ENCODE measurements at regions not wholly inside any gene's neighbourhood (a gene's known extent, or its start where the extent isn't known, plus 50 kb on each side); places are given as distances from the start of the nearest gene placed in this dataset.

GRCh38 chr6:10297832-10298231 is 117.0 kb downstream of the TFAP2A start:
- intact Hi-C loops (cut with micrococcal nuclease) = no loop called here
- Mint-ChIP-seq H3K27me3 (ENCODE audit: insufficient read depth) (no peaks in the 10 kb centered on the region), H3K27ac (no peak overlapping the region), H3K9me3 (peaks cover 7% of the 10 kb centered on the region), H3K36me3 (ENCODE audit: low read depth) (no peaks in the 10 kb centered on the region), H3K4me1 (ENCODE audit: low read depth) (no peaks in the 10 kb centered on the region), H3K4me3 (no peak overlapping the region)
- DNase-seq (ENCODE audit: low spot score) = no peak

GRCh38 chr6:10278746-10279145 is 136.1 kb downstream of the TFAP2A start:
- no peak overlapping the region for H3K27ac Mint-ChIP-seq

GRCh38 chr6:10276660-10277287 is 138.1 kb downstream of the TFAP2A start:
- no peak overlapping the region for H3K27ac Mint-ChIP-seq

More at GRCh38 chr6:10278746-10279145, 136.1 kb downstream of the TFAP2A start:
- no peaks in the 10 kb centered on the region for H3K36me3 Mint-ChIP-seq (ENCODE audit: low read depth)
- no peaks in the 10 kb centered on the region for H3K4me1 Mint-ChIP-seq (ENCODE audit: low read depth)
- DNase-seq (ENCODE audit: low spot score) = no peak
- no peak overlapping the region for H3K4me3 Mint-ChIP-seq
- H3K27me3 Mint-ChIP-seq (ENCODE audit: insufficient read depth) = peaks cover 2% of the 10 kb centered on the region
- H3K9me3 Mint-ChIP-seq = no peaks in the 10 kb centered on the region
- intact Hi-C loops (cut with micrococcal nuclease) = no loop called here

GRCh38 chr6:10276106-10276505 is 138.8 kb downstream of the TFAP2A start:
- Mint-ChIP-seq H3K4me1 (ENCODE audit: low read depth) (no peaks in the 10 kb centered on the region), H3K27me3 (ENCODE audit: insufficient read depth) (peaks cover 2% of the 10 kb centered on the region), H3K27ac (no peak overlapping the region), H3K4me3 (no peak overlapping the region), H3K9me3 (no peaks in the 10 kb centered on the region), H3K36me3 (ENCODE audit: low read depth) (no peaks in the 10 kb centered on the region)
- DNase-seq (ENCODE audit: low spot score) = no peak
- intact Hi-C loops (cut with micrococcal nuclease) = no loop called here

More at GRCh38 chr6:10276660-10277287, 138.1 kb downstream of the TFAP2A start:
- no peak overlapping the region for H3K4me3 Mint-ChIP-seq
- H3K4me1 Mint-ChIP-seq (ENCODE audit: low read depth) = no peaks in the 10 kb centered on the region
- H3K9me3 Mint-ChIP-seq = no peaks in the 10 kb centered on the region
- peaks cover 2% of the 10 kb centered on the region for H3K27me3 Mint-ChIP-seq (ENCODE audit: insufficient read depth)
- H3K36me3 Mint-ChIP-seq (ENCODE audit: low read depth) = no peaks in the 10 kb centered on the region
- DNase-seq (ENCODE audit: low spot score) = no peak
- intact Hi-C loops (cut with micrococcal nuclease) = no loop called here

- H3K27ac Mint-ChIP-seq = no peak overlapping the region
- H3K36me3 Mint-ChIP-seq (ENCODE audit: low read depth) = no peaks in the 10 kb centered on the region
- intact Hi-C loops (cut with micrococcal nuclease) = no loop called here
Measured at GRCh38 chr6:10272591-10272990, 142.3 kb downstream of the TFAP2A start.

GRCh38 chr6:10271982-10272381 is 142.9 kb downstream of the TFAP2A start:
- H3K4me3 Mint-ChIP-seq = no peak overlapping the region
- H3K27ac Mint-ChIP-seq = no peak overlapping the region
- no peaks in the 10 kb centered on the region for H3K4me1 Mint-ChIP-seq (ENCODE audit: low read depth)
- no peaks in the 10 kb centered on the region for H3K27me3 Mint-ChIP-seq (ENCODE audit: insufficient read depth)
- no peak for DNase-seq (ENCODE audit: low spot score)
- intact Hi-C loops (cut with micrococcal nuclease) = no loop called here
- H3K9me3 Mint-ChIP-seq = no peaks in the 10 kb centered on the region
- H3K36me3 Mint-ChIP-seq (ENCODE audit: low read depth) = no peaks in the 10 kb centered on the region

More at GRCh38 chr6:10272591-10272990, 142.3 kb downstream of the TFAP2A start:
- H3K4me3 Mint-ChIP-seq = no peak overlapping the region
- no peak for DNase-seq (ENCODE audit: low spot score)
- H3K4me1 Mint-ChIP-seq (ENCODE audit: low read depth) = no peaks in the 10 kb centered on the region
- H3K27me3 Mint-ChIP-seq (ENCODE audit: insufficient read depth) = peaks cover 2% of the 10 kb centered on the region
- no peaks in the 10 kb centered on the region for H3K9me3 Mint-ChIP-seq

GRCh38 chr6:10269814-10270472 is 144.9 kb downstream of the TFAP2A start:
- Mint-ChIP-seq H3K4me1 (ENCODE audit: low read depth) (no peaks in the 10 kb centered on the region), H3K36me3 (ENCODE audit: low read depth) (no peaks in the 10 kb centered on the region), H3K9me3 (no peaks in the 10 kb centered on the region), H3K27ac (no peak overlapping the region), H3K27me3 (ENCODE audit: insufficient read depth) (no peaks in the 10 kb centered on the region), H3K4me3 (no peak overlapping the region)
- intact Hi-C loops (cut with micrococcal nuclease) = no loop called here
- DNase-seq (ENCODE audit: low spot score) = no peak

- H3K4me1 Mint-ChIP-seq (ENCODE audit: low read depth) = no peaks in the 10 kb centered on the region
- no peaks in the 10 kb centered on the region for H3K9me3 Mint-ChIP-seq
- H3K27ac Mint-ChIP-seq = no peak overlapping the region
- H3K36me3 Mint-ChIP-seq (ENCODE audit: low read depth) = no peaks in the 10 kb centered on the region
- DNase-seq (ENCODE audit: low spot score) = no peak
- intact Hi-C loops (cut with micrococcal nuclease) = no loop called here
- no peaks in the 10 kb centered on the region for H3K27me3 Mint-ChIP-seq (ENCODE audit: insufficient read depth)
- H3K4me3 Mint-ChIP-seq = no peak overlapping the region
Measured at GRCh38 chr6:10268611-10269310, 146.1 kb downstream of the TFAP2A start.

GRCh38 chr6:10268111-10268510 is 146.8 kb downstream of the TFAP2A start:
- Mint-ChIP-seq H3K27ac (no peak overlapping the region), H3K36me3 (ENCODE audit: low read depth) (no peaks in the 10 kb centered on the region), H3K4me1 (ENCODE audit: low read depth) (no peaks in the 10 kb centered on the region), H3K9me3 (no peaks in the 10 kb centered on the region), H3K4me3 (no peak overlapping the region), H3K27me3 (ENCODE audit: insufficient read depth) (no peaks in the 10 kb centered on the region)
- intact Hi-C loops (cut with micrococcal nuclease) = no loop called here
- no peak for DNase-seq (ENCODE audit: low spot score)

- DNase-seq (ENCODE audit: low spot score) = no peak
- Mint-ChIP-seq H3K36me3 (ENCODE audit: low read depth) (no peaks in the 10 kb centered on the region), H3K27ac (no peak overlapping the region), H3K4me1 (ENCODE audit: low read depth) (no peaks in the 10 kb centered on the region), H3K9me3 (no peaks in the 10 kb centered on the region), H3K4me3 (no peak overlapping the region), H3K27me3 (ENCODE audit: insufficient read depth) (no peaks in the 10 kb centered on the region)
- intact Hi-C loops (cut with micrococcal nuclease) = no loop called here
Measured at GRCh38 chr6:10266462-10266861, 148.4 kb downstream of the TFAP2A start.

GRCh38 chr6:10266061-10266460 is 148.8 kb downstream of the TFAP2A start:
- Mint-ChIP-seq H3K27ac (no peak overlapping the region), H3K9me3 (no peaks in the 10 kb centered on the region), H3K36me3 (ENCODE audit: low read depth) (no peaks in the 10 kb centered on the region), H3K27me3 (ENCODE audit: insufficient read depth) (no peaks in the 10 kb centered on the region), H3K4me1 (ENCODE audit: low read depth) (no peaks in the 10 kb centered on the region), H3K4me3 (no peak overlapping the region)
- intact Hi-C loops (cut with micrococcal nuclease) = no loop called here
- DNase-seq (ENCODE audit: low spot score) = no peak

GRCh38 chr6:10262505-10262904 is 152.4 kb downstream of the TFAP2A start:
- no peaks in the 10 kb centered on the region for H3K9me3 Mint-ChIP-seq
- no peaks in the 10 kb centered on the region for H3K4me1 Mint-ChIP-seq (ENCODE audit: low read depth)
- H3K4me3 Mint-ChIP-seq = no peak overlapping the region
- peaks cover 3% of the 10 kb centered on the region for H3K27me3 Mint-ChIP-seq (ENCODE audit: insufficient read depth)
- no peak overlapping the region for H3K27ac Mint-ChIP-seq
- DNase-seq (ENCODE audit: low spot score) = no peak
- intact Hi-C loops (cut with micrococcal nuclease) = no loop called here
- H3K36me3 Mint-ChIP-seq (ENCODE audit: low read depth) = no peaks in the 10 kb centered on the region

- Mint-ChIP-seq H3K27ac (no peak overlapping the region), H3K4me3 (no peak overlapping the region), H3K27me3 (ENCODE audit: insufficient read depth) (peaks cover 3% of the 10 kb centered on the region), H3K36me3 (ENCODE audit: low read depth) (no peaks in the 10 kb centered on the region), H3K4me1 (ENCODE audit: low read depth) (no peaks in the 10 kb centered on the region), H3K9me3 (no peaks in the 10 kb centered on the region)
- intact Hi-C loops (cut with micrococcal nuclease) = no loop called here
- no peak for DNase-seq (ENCODE audit: low spot score)
Measured at GRCh38 chr6:10259671-10260070, 155.2 kb downstream of the TFAP2A start.
